MG63 (cell line): ENCODE measurements at regions not wholly inside any gene's neighbourhood (a gene's known extent, or its start where the extent isn't known, plus 50 kb on each side); places are given as distances from the start of the nearest gene placed in this dataset.
"Not testable (repeated sequence)": the region's sequence is repeated elsewhere in the genome, so short reads cannot be mapped to it uniquely, and the experiment has no call there.

ENCODE experiments used
- DNase-seq: peaks from one replicate; pipeline ENCODE4 v3.0.0-alpha.2; 2020
- H3K27me3 ChIP-seq: fragments of 250-450 bp; sonication (Bioruptor Pico); 2 replicates; pipeline ENCODE4 v1.5.1; 2020; ENCODE audit warnings: mild to moderate bottlenecking, moderate library complexity
- H3K36me3 ChIP-seq: fragments of 250-450 bp; sonication (Bioruptor Pico); 2 replicates; pipeline ENCODE4 v1.5.1; 2020; ENCODE audit warnings: mild to moderate bottlenecking, moderate library complexity
- H3K4me3 ChIP-seq: fragments of 250-450 bp; sonication (Bioruptor Pico); 2 replicates; pipeline ENCODE4 v1.5.1; 2020; ENCODE audit warnings: mild to moderate bottlenecking, moderate library complexity
- H3K9me3 ChIP-seq: fragments of 250-450 bp; sonication (Bioruptor Pico); 2 replicates; pipeline ENCODE4 v1.5.1; 2020; ENCODE audit warnings: mild to moderate bottlenecking, moderate library complexity

- no peaks in the 10 kb centered on the region for H3K36me3 ChIP-seq
- no peaks in the 10 kb centered on the region for H3K9me3 ChIP-seq
- DNase-seq = no peak
- H3K27me3 ChIP-seq = no peaks in the 10 kb centered on the region
- H3K4me3 ChIP-seq = no peak overlapping the region
These were observed 110.2 kb downstream of the MZT1 start for GRCh38 chr13:72617186-72617585.

GRCh38 chr13:72610251-72610891 lies 117.1 kb downstream of the MZT1 start:
- not testable (repeated sequence) for H3K36me3 ChIP-seq

GRCh38 chr13:72599178-72599743 lies 128.2 kb downstream of the MZT1 start:
- Histone ChIP-seq H3K9me3 (no peaks in the 10 kb centered on the region), H3K36me3 (no peaks in the 10 kb centered on the region), H3K27me3 (no peaks in the 10 kb centered on the region; the same call in 1 of the 2 replicates), H3K4me3 (no peak overlapping the region)
- no peak for DNase-seq

More at GRCh38 chr13:72610251-72610891, 117.1 kb downstream of the MZT1 start:
- DNase-seq, H3K9me3 ChIP-seq, H3K4me3 ChIP-seq, H3K27me3 ChIP-seq: not testable (repeated sequence)

- no peak for DNase-seq
These were observed 137.2 kb downstream of the MZT1 start for GRCh38 chr13:72590091-72590740.

GRCh38 chr13:72586518-72586917 lies 140.9 kb downstream of the MZT1 start:
- no peak for DNase-seq

More at GRCh38 chr13:72590091-72590740, 137.2 kb downstream of the MZT1 start:
- H3K36me3 ChIP-seq = no peaks in the 10 kb centered on the region
- H3K27me3 ChIP-seq = no peaks in the 10 kb centered on the region
- H3K9me3 ChIP-seq = no peaks in the 10 kb centered on the region
- H3K4me3 ChIP-seq = no peak overlapping the region

GRCh38 chr13:72585254-72585653 lies 142.2 kb downstream of the MZT1 start:
- DNase-seq = no peak
- H3K9me3 ChIP-seq = no peaks in the 10 kb centered on the region

More at GRCh38 chr13:72586518-72586917, 140.9 kb downstream of the MZT1 start:
- no peaks in the 10 kb centered on the region for H3K36me3 ChIP-seq
- no peaks in the 10 kb centered on the region for H3K27me3 ChIP-seq
- H3K4me3 ChIP-seq = no peak overlapping the region
- H3K9me3 ChIP-seq = no peaks in the 10 kb centered on the region

GRCh38 chr13:72571191-72571590 lies 156.2 kb downstream of the MZT1 start:
- no peak for DNase-seq
- Histone ChIP-seq H3K36me3 (no peaks in the 10 kb centered on the region), H3K4me3 (no peak overlapping the region), H3K9me3 (no peaks in the 10 kb centered on the region), H3K27me3 (no peaks in the 10 kb centered on the region)

More at GRCh38 chr13:72585254-72585653, 142.2 kb downstream of the MZT1 start:
- Histone ChIP-seq H3K36me3 (no peaks in the 10 kb centered on the region), H3K27me3 (no peaks in the 10 kb centered on the region), H3K4me3 (no peak overlapping the region)

GRCh38 chr13:72570019-72570418 lies 157.4 kb downstream of the MZT1 start:
- Histone ChIP-seq H3K36me3 (no peaks in the 10 kb centered on the region), H3K4me3 (no peak overlapping the region), H3K9me3 (no peaks in the 10 kb centered on the region), H3K27me3 (no peaks in the 10 kb centered on the region)
- no peak for DNase-seq

- H3K27me3 ChIP-seq = no peaks in the 10 kb centered on the region
- no peak for DNase-seq
- no peak overlapping the region for H3K4me3 ChIP-seq
- no peaks in the 10 kb centered on the region for H3K36me3 ChIP-seq
- H3K9me3 ChIP-seq = no peaks in the 10 kb centered on the region
These were observed 159.9 kb downstream of the MZT1 start for GRCh38 chr13:72567566-72567965.

- H3K4me3 ChIP-seq = no peak overlapping the region
- DNase-seq = no peak
- no peaks in the 10 kb centered on the region for H3K36me3 ChIP-seq
- no peaks in the 10 kb centered on the region for H3K9me3 ChIP-seq
- H3K27me3 ChIP-seq = no peaks in the 10 kb centered on the region
These were observed 160.9 kb downstream of the MZT1 start for GRCh38 chr13:72566526-72566925.

- DNase-seq = no peak
- Histone ChIP-seq H3K9me3 (no peaks in the 10 kb centered on the region), H3K36me3 (no peaks in the 10 kb centered on the region), H3K27me3 (no peaks in the 10 kb centered on the region), H3K4me3 (no peak overlapping the region)
These were observed 161.5 kb downstream of the MZT1 start for GRCh38 chr13:72565893-72566292.

- Histone ChIP-seq H3K4me3 (no peak overlapping the region), H3K27me3 (no peaks in the 10 kb centered on the region; the same call in 1 of the 2 replicates), H3K36me3 (no peaks in the 10 kb centered on the region), H3K9me3 (no peaks in the 10 kb centered on the region)
- DNase-seq = no peak
These were observed 164.7 kb downstream of the MZT1 start for GRCh38 chr13:72562686-72563085.

- Histone ChIP-seq H3K36me3 (no peaks in the 10 kb centered on the region), H3K9me3 (no peaks in the 10 kb centered on the region), H3K27me3 (no peaks in the 10 kb centered on the region; the same call in 1 of the 2 replicates), H3K4me3 (no peak overlapping the region)
- DNase-seq = no peak
These were observed 165.6 kb downstream of the MZT1 start for GRCh38 chr13:72561791-72562190.

GRCh38 chr13:72559716-72560115 lies 167.7 kb downstream of the MZT1 start:
- Histone ChIP-seq H3K4me3 (no peak overlapping the region), H3K36me3 (no peaks in the 10 kb centered on the region), H3K27me3 (no peaks in the 10 kb centered on the region; the same call in 1 of the 2 replicates), H3K9me3 (no peaks in the 10 kb centered on the region)
- DNase-seq = no peak

GRCh38 chr13:72556945-72557344 lies 170.5 kb downstream of the MZT1 start:
- Histone ChIP-seq H3K4me3 (no peak overlapping the region), H3K27me3 (no peaks in the 10 kb centered on the region; the same call in 1 of the 2 replicates), H3K9me3 (no peaks in the 10 kb centered on the region), H3K36me3 (no peaks in the 10 kb centered on the region)
- no peak for DNase-seq

GRCh38 chr13:72555601-72556000 lies 171.8 kb downstream of the MZT1 start:
- DNase-seq = no peak
- Histone ChIP-seq H3K4me3 (no peak overlapping the region), H3K36me3 (no peaks in the 10 kb centered on the region), H3K27me3 (no peaks in the 10 kb centered on the region; the same call in 1 of the 2 replicates), H3K9me3 (no peaks in the 10 kb centered on the region)

- DNase-seq = no peak
- H3K9me3 ChIP-seq = no peaks in the 10 kb centered on the region
- H3K27me3 ChIP-seq = no peaks in the 10 kb centered on the region
- no peak overlapping the region for H3K4me3 ChIP-seq
- H3K36me3 ChIP-seq = no peaks in the 10 kb centered on the region
These were observed 174.7 kb downstream of the MZT1 start for GRCh38 chr13:72552731-72553130.

- not testable (repeated sequence) for H3K4me3 ChIP-seq, DNase-seq, H3K27me3 ChIP-seq, H3K36me3 ChIP-seq, H3K9me3 ChIP-seq
These were observed 181.5 kb downstream of the MZT1 start for GRCh38 chr13:72545895-72546294.
